GM12865 (cell line): ENCODE measurements at regions not wholly inside any gene's neighbourhood (a gene's known extent, or its start where the extent isn't known, plus 50 kb on each side); places are given as distances from the start of the nearest gene placed in this dataset.

Experiments
- DNase-seq: peaks from one replicate; pipeline ENCODE4 v3.0.0; 2010; ENCODE audit warnings: low read depth
- H3K4me3 ChIP-seq: 2 replicates; pipeline ENCODE4 v1.5.1; 2011; ENCODE audit warnings: mild to moderate bottlenecking, low read depth, low read length, control low read depth
- TF ChIP-seq, protein P1 (sequence below): IDR thresholded peaks from 2 replicates; pipeline ENCODE4 v1.5.1; 2011; ENCODE audit warnings: low read length, control low read depth, low read depth, inconsistent platforms; ENCODE audit not compliant: insufficient read depth; ENCODE audit errors: missing control alignments

DNA sequence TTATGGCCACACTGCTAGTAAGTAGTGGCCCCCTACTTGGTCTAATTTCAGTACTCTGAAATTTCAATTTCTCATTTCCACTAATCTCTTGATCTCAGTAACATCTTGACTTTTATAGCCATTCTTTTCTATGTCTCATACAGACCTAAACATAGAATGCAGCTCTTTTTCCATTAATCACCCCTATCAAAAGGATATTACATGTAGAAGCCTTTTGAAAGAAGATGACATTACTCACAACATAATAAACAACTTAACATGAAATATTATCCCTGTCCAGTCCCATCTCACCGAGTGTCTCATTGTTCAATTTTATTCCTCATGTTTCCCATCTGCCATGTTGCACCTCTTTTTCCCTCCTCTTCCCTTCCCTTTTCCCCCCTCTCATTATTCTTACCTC lies 81.1 kb upstream of the KLHL13 start:
- H3K4me3 ChIP-seq: no peak overlapping the region
- no peak for DNase-seq
- TF ChIP-seq, protein P1, sequence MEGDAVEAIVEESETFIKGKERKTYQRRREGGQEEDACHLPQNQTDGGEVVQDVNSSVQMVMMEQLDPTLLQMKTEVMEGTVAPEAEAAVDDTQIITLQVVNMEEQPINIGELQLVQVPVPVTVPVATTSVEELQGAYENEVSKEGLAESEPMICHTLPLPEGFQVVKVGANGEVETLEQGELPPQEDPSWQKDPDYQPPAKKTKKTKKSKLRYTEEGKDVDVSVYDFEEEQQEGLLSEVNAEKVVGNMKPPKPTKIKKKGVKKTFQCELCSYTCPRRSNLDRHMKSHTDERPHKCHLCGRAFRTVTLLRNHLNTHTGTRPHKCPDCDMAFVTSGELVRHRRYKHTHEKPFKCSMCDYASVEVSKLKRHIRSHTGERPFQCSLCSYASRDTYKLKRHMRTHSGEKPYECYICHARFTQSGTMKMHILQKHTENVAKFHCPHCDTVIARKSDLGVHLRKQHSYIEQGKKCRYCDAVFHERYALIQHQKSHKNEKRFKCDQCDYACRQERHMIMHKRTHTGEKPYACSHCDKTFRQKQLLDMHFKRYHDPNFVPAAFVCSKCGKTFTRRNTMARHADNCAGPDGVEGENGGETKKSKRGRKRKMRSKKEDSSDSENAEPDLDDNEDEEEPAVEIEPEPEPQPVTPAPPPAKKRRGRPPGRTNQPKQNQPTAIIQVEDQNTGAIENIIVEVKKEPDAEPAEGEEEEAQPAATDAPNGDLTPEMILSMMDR: no peak

- DNase-seq: no peak
- TF ChIP-seq, protein P1: no peak
- H3K4me3 ChIP-seq: no peak overlapping the region
Measured at GRCh38 chrX:118198577-118198976, 82.0 kb upstream of the KLHL13 start.

- H3K4me3 ChIP-seq: no peak overlapping the region
- DNase-seq: no peak
- TF ChIP-seq, protein P1: no peak
Measured at GRCh38 chrX:118199997-118200396, 83.4 kb upstream of the KLHL13 start.

GRCh38 chrX:118205421-118206395 lies 89.1 kb upstream of the KLHL13 start:
- TF ChIP-seq, protein P1: no peak

GRCh38 chrX:118207831-118208453 lies 91.3 kb upstream of the KLHL13 start:
- H3K4me3 ChIP-seq: no peak overlapping the region
- TF ChIP-seq, protein P1: no peak
- no peak for DNase-seq

More at GRCh38 chrX:118205421-118206395, 89.1 kb upstream of the KLHL13 start:
- DNase-seq: no peak
- no peak overlapping the region for H3K4me3 ChIP-seq

- no peak overlapping the region for H3K4me3 ChIP-seq
- TF ChIP-seq, protein P1: no peak
- DNase-seq: no peak
Measured at GRCh38 chrX:118208481-118208880, 91.9 kb upstream of the KLHL13 start.
